ENCODE measurements at regions not wholly inside any gene's neighbourhood (a gene's known extent, or its start where the extent isn't known, plus 50 kb on each side); places are given as distances from the start of the nearest gene placed in this dataset.
A peak's percentile ranks its signal among the peaks of the same experiment; 100 is the strongest.

- Histone ChIP-seq H3K4me1 (no peaks in the 10 kb centered on the region), H3K9ac (ENCODE audit: low read depth in 2 of 2, low read length in 2 of 2) (no peak overlapping the region), H3K27ac (no peak overlapping the region), H3K27me3 (no peaks in the 10 kb centered on the region), H3K9me3 (no peaks in the 10 kb centered on the region), H3K36me3 (no peaks in the 10 kb centered on the region), H3K4me3 (no peak overlapping the region)
- DNase-seq = no peak
- no peak for TF ChIP-seq CTCF (IDR thresholded peaks at IDR 0.05)
- intact Hi-C loops (cut with DNase I) = no loop called here
Observed at GRCh38 chr17:63347475-63347874, 98.6 kb downstream of the CYB561 start.

GRCh38 chr17:63349478-63350000, 96.6 kb downstream of the CYB561 start:
- H3K27me3 ChIP-seq = no peaks in the 10 kb centered on the region
- H3K9ac ChIP-seq (ENCODE audit: low read depth in 2 of 2, low read length in 2 of 2) = no peak overlapping the region
- no peak overlapping the region for H3K4me3 ChIP-seq
- H3K27ac ChIP-seq = peak overlapping the region; percentile 2
- no peaks in the 10 kb centered on the region for H3K9me3 ChIP-seq
- H3K36me3 ChIP-seq = no peaks in the 10 kb centered on the region
- intact Hi-C loops (cut with DNase I) = no loop called here
- TF ChIP-seq CTCF (IDR thresholded peaks at IDR 0.05) = no peak
- H3K4me1 ChIP-seq = no peaks in the 10 kb centered on the region
- no peak for DNase-seq

GRCh38 chr17:63350364-63350763, 95.7 kb downstream of the CYB561 start:
- DNase-seq = no peak
- Histone ChIP-seq H3K4me1 (no peaks in the 10 kb centered on the region), H3K4me3 (no peak overlapping the region), H3K27me3 (no peaks in the 10 kb centered on the region), H3K9me3 (no peaks in the 10 kb centered on the region), H3K27ac (no peak overlapping the region), H3K9ac (ENCODE audit: low read depth in 2 of 2, low read length in 2 of 2) (no peak overlapping the region), H3K36me3 (no peaks in the 10 kb centered on the region)
- no peak for TF ChIP-seq CTCF (IDR thresholded peaks at IDR 0.05)
- intact Hi-C loops (cut with DNase I) = no loop called here

- H3K27me3 ChIP-seq = no peaks in the 10 kb centered on the region
- H3K27ac ChIP-seq = no peak overlapping the region
- TF ChIP-seq CTCF (IDR thresholded peaks at IDR 0.05) = no peak
- DNase-seq = no peak
- H3K4me1 ChIP-seq = peaks cover 7% of the 10 kb centered on the region
- no peaks in the 10 kb centered on the region for H3K36me3 ChIP-seq
- H3K9me3 ChIP-seq = no peaks in the 10 kb centered on the region
- intact Hi-C loops (cut with DNase I) = no loop called here
- H3K4me3 ChIP-seq = no peak overlapping the region
- H3K9ac ChIP-seq (ENCODE audit: low read depth in 2 of 2, low read length in 2 of 2) = no peak overlapping the region
Observed at GRCh38 chr17:63354256-63354655, 91.8 kb downstream of the CYB561 start.

- Histone ChIP-seq H3K4me1 (peaks cover 7% of the 10 kb centered on the region), H3K4me3 (no peak overlapping the region), H3K9me3 (no peaks in the 10 kb centered on the region), H3K9ac (ENCODE audit: low read depth in 2 of 2, low read length in 2 of 2) (no peak overlapping the region), H3K27me3 (no peaks in the 10 kb centered on the region), H3K36me3 (no peaks in the 10 kb centered on the region), H3K27ac (no peak overlapping the region)
- TF ChIP-seq CTCF (IDR thresholded peaks at IDR 0.05) = no peak
- DNase-seq = no peak
- intact Hi-C loops (cut with DNase I) = no loop called here
Observed at GRCh38 chr17:63356337-63356757, 89.8 kb downstream of the CYB561 start.

All from colonic mucosa (tissue), 4 donors.